Mesendoderm (in vitro differentiated cells): ENCODE measurements at regions not wholly inside any gene's neighbourhood (a gene's known extent, or its start where the extent isn't known, plus 50 kb on each side); places are given as distances from the start of the nearest gene placed in this dataset.

Experiments used
- DNase-seq: peaks from one replicate; pipeline ENCODE4 v3.0.0; 2013
- H2AK5ac ChIP-seq: 2 replicates; pipeline ENCODE4 v1.6.1; 2013; ENCODE audit warnings: low read length, inconsistent platforms
- H2BK120ac ChIP-seq: 2 replicates; pipeline ENCODE4 v1.6.1; 2013; ENCODE audit warnings: low read depth, mild to moderate bottlenecking, low read length, moderate library complexity, mixed read lengths
- H2BK15ac ChIP-seq: replicated peaks from 2 replicates; pipeline ENCODE4 v1.6.1; 2013; ENCODE audit warnings: low read depth, mild to moderate bottlenecking, moderate library complexity
- H2BK5ac ChIP-seq: 2 replicates; pipeline ENCODE4 v1.6.1; 2013; ENCODE audit warnings: low read length, inconsistent platforms
- H3K18ac ChIP-seq: 2 replicates; pipeline ENCODE4 v1.6.1; 2013; ENCODE audit warnings: mild to moderate bottlenecking, low read length, mixed read lengths
- H3K23ac ChIP-seq: one replicate; pipeline ENCODE4 v1.6.1; 2013; ENCODE audit warnings: low read length
- H3K27ac ChIP-seq: 2 replicates; pipeline ENCODE4 v1.5.1; 2013; ENCODE audit warnings: low read depth, mild to moderate bottlenecking, inconsistent platforms, low read length, moderate library complexity
- H3K27me3 ChIP-seq: 2 replicates; pipeline ENCODE4 v1.6.1; 2013; ENCODE audit warnings: low read length, control low read depth, mild to moderate bottlenecking, inconsistent platforms; ENCODE audit not compliant: insufficient read depth, poor library complexity
- H3K36me3 ChIP-seq: 2 replicates; pipeline ENCODE4 v1.6.1; 2013; ENCODE audit warnings: low read length, inconsistent platforms; ENCODE audit not compliant: control insufficient read depth, insufficient read depth
- H3K4ac ChIP-seq: one replicate; pipeline ENCODE4 v1.6.1; 2013; ENCODE audit warnings: low read depth, mild to moderate bottlenecking, low read length, moderate library complexity
- H3K4me1 ChIP-seq: 2 replicates; pipeline ENCODE4 v1.6.1; 2013; ENCODE audit warnings: low read depth, low read length, inconsistent platforms; ENCODE audit not compliant: control insufficient read depth
- H3K4me2 ChIP-seq: 2 replicates; pipeline ENCODE4 v1.6.1; 2013; ENCODE audit warnings: low read length
- H3K4me3 ChIP-seq: 2 replicates; pipeline ENCODE4 v1.5.1; 2013; ENCODE audit warnings: mild to moderate bottlenecking, low read length
- H3K56ac ChIP-seq: one replicate; pipeline ENCODE4 v1.6.1; 2013; ENCODE audit warnings: low read length
- H3K79me1 ChIP-seq: 2 replicates; pipeline ENCODE4 v1.6.1; 2013; ENCODE audit warnings: low read length, inconsistent platforms
- H3K79me2 ChIP-seq: 2 replicates; pipeline ENCODE4 v1.6.1; 2013; ENCODE audit warnings: mild to moderate bottlenecking, low read length; ENCODE audit not compliant: control insufficient read depth, insufficient read depth
- H3K9ac ChIP-seq: 2 replicates; pipeline ENCODE4 v1.6.1; 2013; ENCODE audit warnings: low read length, inconsistent platforms
- H4K5ac ChIP-seq: one replicate; pipeline ENCODE4 v1.6.1; 2013; ENCODE audit warnings: low read length
- H4K8ac ChIP-seq: one replicate; pipeline ENCODE4 v1.6.1; 2013; ENCODE audit warnings: low read depth, mild to moderate bottlenecking, control low read depth, low read length, moderate library complexity
- WGBS: extraction: QIAGEN DNeasy Blood & Tissue Kit; methylation state at CpG from one replicate; pipeline ENCODE4 v1.1.7; 2013; ENCODE audit warnings: low lambda C conversion rate, missing lambda C conversion rate; ENCODE audit not compliant: insufficient coverage; ENCODE audit errors: extremely low coverage; 5-methylcytosine and 5-hydroxymethylcytosine counted together

- H3K4me3 ChIP-seq: no peak overlapping the region
- H3K79me2 ChIP-seq: no peaks in the 10 kb centered on the region
- H4K5ac ChIP-seq: no peak overlapping the region
- H3K18ac ChIP-seq: no peak overlapping the region
- peaks cover 2% of the 10 kb centered on the region for H3K4me1 ChIP-seq
- H2BK15ac ChIP-seq: no peak overlapping the region
- no peak overlapping the region for H3K9ac ChIP-seq
- H2BK120ac ChIP-seq: no peak overlapping the region
- H2BK5ac ChIP-seq: no peak overlapping the region
- no peaks in the 10 kb centered on the region for H3K79me1 ChIP-seq
- no peaks in the 10 kb centered on the region for H3K36me3 ChIP-seq
- no peak overlapping the region for H3K4ac ChIP-seq
- DNase-seq: peak; percentile 35
- H4K8ac ChIP-seq: no peak overlapping the region
- H2AK5ac ChIP-seq: no peak overlapping the region
- H3K23ac ChIP-seq: no peak overlapping the region
- H3K56ac ChIP-seq: no peak overlapping the region
- H3K4me2 ChIP-seq: no peak overlapping the region
- no peaks in the 10 kb centered on the region for H3K27me3 ChIP-seq
- H3K27ac ChIP-seq: no peak overlapping the region
- no CpG with 5 or more reads among the region's 16 CpGs for WGBS
Observed at GRCh38 chr5:168162464-168162863, 129.0 kb upstream of the WWC1 start.

DNA sequence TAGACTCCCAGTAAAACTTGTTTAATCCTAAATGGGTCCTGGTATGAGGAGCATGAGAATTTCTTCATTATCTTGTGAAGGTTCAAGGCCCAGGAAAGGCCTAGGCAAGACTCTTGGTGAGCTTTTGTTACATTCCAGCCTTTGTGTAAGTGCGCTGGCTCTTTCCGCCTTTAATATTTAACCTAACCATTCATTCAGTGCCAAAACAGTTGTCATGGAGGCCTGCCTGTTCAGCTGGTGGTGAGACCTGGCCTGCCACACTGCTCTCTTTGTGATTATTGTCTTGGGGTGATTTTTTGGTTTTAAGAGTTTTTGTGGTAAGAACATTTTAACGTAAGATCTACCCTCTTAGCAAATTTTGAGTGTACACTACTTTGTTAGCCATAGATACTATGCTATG is 127.5 kb upstream of the WWC1 start:
- Histone ChIP-seq H3K4me2 (no peak overlapping the region), H3K23ac (no peak overlapping the region), H3K4ac (no peak overlapping the region), H4K5ac (no peak overlapping the region), H3K36me3 (no peaks in the 10 kb centered on the region), H2BK15ac (no peak overlapping the region), H3K79me2 (no peaks in the 10 kb centered on the region), H2AK5ac (no peak overlapping the region), H2BK120ac (no peak overlapping the region), H3K79me1 (no peaks in the 10 kb centered on the region), H3K4me3 (no peak overlapping the region), H3K18ac (no peak overlapping the region), H3K27ac (no peak overlapping the region), H3K9ac (no peak overlapping the region), H4K8ac (no peak overlapping the region), H3K27me3 (no peaks in the 10 kb centered on the region), H3K56ac (no peak overlapping the region), H2BK5ac (no peak overlapping the region), H3K4me1 (peaks cover 2% of the 10 kb centered on the region)
- DNase-seq: peak; percentile 58
- no CpG with 5 or more reads among the region's 3 CpGs for WGBS

DNA sequence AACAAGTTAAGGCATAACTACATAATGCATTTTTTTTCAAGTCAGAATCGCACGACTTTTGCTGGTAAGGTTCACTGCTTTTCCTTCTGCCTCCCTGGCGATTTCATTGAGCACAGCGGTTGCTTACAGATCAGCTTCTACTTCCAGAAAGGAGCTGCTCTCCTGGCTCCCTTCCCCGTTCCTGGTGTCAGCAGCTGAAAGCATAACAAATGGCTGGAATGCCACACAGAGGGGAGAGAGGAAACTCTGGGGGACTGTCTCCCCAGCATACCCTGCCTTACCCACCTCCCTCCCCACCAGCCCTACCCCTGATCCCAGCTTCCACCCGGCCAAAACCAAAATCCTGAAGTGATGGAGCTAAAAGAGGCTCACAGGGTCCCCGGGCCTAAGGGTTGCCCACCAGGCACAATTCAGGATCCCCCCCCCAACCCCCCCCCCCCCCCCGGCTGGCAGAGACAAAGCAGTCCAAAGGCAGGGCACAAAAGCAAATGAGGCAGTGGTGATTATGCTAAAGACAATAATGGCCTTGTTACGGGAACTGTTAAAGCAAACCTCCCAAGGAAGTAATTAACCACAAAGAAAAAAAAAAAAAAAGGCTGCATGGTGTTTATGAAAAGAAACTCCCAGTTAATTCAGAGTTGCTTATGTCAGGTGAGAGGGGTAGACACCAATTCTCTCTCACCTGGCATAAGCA is 126.1 kb upstream of the WWC1 start:
- H3K56ac ChIP-seq: peak overlapping the region; percentile 4
- H3K4me1 ChIP-seq: peaks cover 2% of the 10 kb centered on the region
- H3K4ac ChIP-seq: no peak overlapping the region
- no CpG with 5 or more reads among the region's 9 CpGs for WGBS
- H3K9ac ChIP-seq: no peak overlapping the region
- no peaks in the 10 kb centered on the region for H3K27me3 ChIP-seq
- no peak overlapping the region for H2AK5ac ChIP-seq
- no peak overlapping the region for H3K4me3 ChIP-seq
- no peak overlapping the region for H2BK5ac ChIP-seq
- peak; percentile 56 for DNase-seq
- H4K5ac ChIP-seq: no peak overlapping the region
- H3K79me2 ChIP-seq: no peaks in the 10 kb centered on the region
- H2BK120ac ChIP-seq: peak overlapping the region; percentile 86
- no peak overlapping the region for H3K23ac ChIP-seq
- H2BK15ac ChIP-seq: no peak overlapping the region
- no peaks in the 10 kb centered on the region for H3K36me3 ChIP-seq
- no peak overlapping the region for H3K4me2 ChIP-seq
- no peak overlapping the region for H3K27ac ChIP-seq
- H3K18ac ChIP-seq: peak overlapping the region; percentile 1
- H3K79me1 ChIP-seq: no peaks in the 10 kb centered on the region
- H4K8ac ChIP-seq: no peak overlapping the region

DNA sequence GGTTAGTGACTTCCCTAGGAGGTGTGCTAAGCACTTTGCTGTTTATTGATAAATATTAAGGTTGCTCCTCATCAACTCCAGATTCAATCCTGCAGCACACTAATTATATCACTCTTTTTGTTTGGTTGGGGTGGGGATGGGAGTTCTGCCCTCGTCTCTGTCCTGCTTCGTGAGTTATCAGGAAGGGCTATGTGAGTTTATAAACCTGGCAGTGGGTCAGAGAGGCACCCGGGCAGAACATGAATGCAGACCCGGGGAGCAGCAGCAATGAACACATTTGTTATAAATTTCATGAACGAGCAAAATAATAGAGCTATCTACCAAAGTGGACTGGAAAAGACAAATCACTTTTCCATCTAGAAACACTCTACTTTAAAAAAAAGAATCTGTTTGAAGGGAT is 125.5 kb upstream of the WWC1 start:
- no peak overlapping the region for H3K4me2 ChIP-seq

GRCh38 chr5:168167338-168167737 is 124.1 kb upstream of the WWC1 start:
- H2AK5ac ChIP-seq: no peak overlapping the region
- H4K8ac ChIP-seq: no peak overlapping the region
- no peak overlapping the region for H3K4me3 ChIP-seq
- H2BK5ac ChIP-seq: no peak overlapping the region
- no peak overlapping the region for H3K4ac ChIP-seq
- H3K79me1 ChIP-seq: no peaks in the 10 kb centered on the region
- H3K27me3 ChIP-seq: no peaks in the 10 kb centered on the region
- H2BK15ac ChIP-seq: no peak overlapping the region
- H3K4me1 ChIP-seq: peaks cover 2% of the 10 kb centered on the region
- no peak overlapping the region for H3K27ac ChIP-seq
- H4K5ac ChIP-seq: no peak overlapping the region
- no peak overlapping the region for H3K23ac ChIP-seq
- DNase-seq: no peak
- no CpG with 5 or more reads among the region's 7 CpGs for WGBS
- no peaks in the 10 kb centered on the region for H3K79me2 ChIP-seq
- H3K56ac ChIP-seq: no peak overlapping the region
- H2BK120ac ChIP-seq: no peak overlapping the region
- no peaks in the 10 kb centered on the region for H3K36me3 ChIP-seq
- no peak overlapping the region for H3K4me2 ChIP-seq
- H3K18ac ChIP-seq: no peak overlapping the region
- H3K9ac ChIP-seq: no peak overlapping the region

More for the DNA sequence above, 125.5 kb upstream of the WWC1 start:
- no peak overlapping the region for H2AK5ac ChIP-seq
- H3K4me1 ChIP-seq: peaks cover 2% of the 10 kb centered on the region
- H2BK120ac ChIP-seq: no peak overlapping the region
- H3K18ac ChIP-seq: no peak overlapping the region
- no peak overlapping the region for H3K9ac ChIP-seq
- no peak overlapping the region for H3K4ac ChIP-seq
- no peak for DNase-seq
- H2BK15ac ChIP-seq: no peak overlapping the region
- WGBS: no CpG with 5 or more reads among the region's 5 CpGs
- no peaks in the 10 kb centered on the region for H3K36me3 ChIP-seq
- no peak overlapping the region for H3K4me3 ChIP-seq
- H3K79me2 ChIP-seq: no peaks in the 10 kb centered on the region
- no peak overlapping the region for H4K5ac ChIP-seq
- H3K56ac ChIP-seq: no peak overlapping the region
- H3K79me1 ChIP-seq: no peaks in the 10 kb centered on the region
- no peak overlapping the region for H2BK5ac ChIP-seq
- H4K8ac ChIP-seq: no peak overlapping the region
- H3K27ac ChIP-seq: no peak overlapping the region
- no peaks in the 10 kb centered on the region for H3K27me3 ChIP-seq
- no peak overlapping the region for H3K23ac ChIP-seq
